SU-DHL-6 (cell line): ENCODE measurements at regions not wholly inside any gene's neighbourhood (a gene's known extent, or its start where the extent isn't known, plus 50 kb on each side); places are given as distances from the start of the nearest gene placed in this dataset.

ENCODE experiments used
- CTCF ChIP-seq: fragments of 200-600 bp; sonication (generic); IDR thresholded peaks from one replicate; pipeline ENCODE4 v1.5.1; 2017; ENCODE audit warnings: antibody characterized with exemption, mild to moderate bottlenecking, low read length, moderate library complexity; ENCODE audit not compliant: insufficient read depth, poor library complexity, severe bottlenecking
- EZH2phosphoT487 ChIP-seq: fragments of 200-600 bp; sonication (generic), shearing (Covaris generic); conservative IDR thresholded peaks from 2 replicates; pipeline ENCODE4 v1.6.1; 2018; ENCODE audit warnings: mild to moderate bottlenecking, antibody characterized with exemption, low read length, moderate library complexity, mixed read lengths

GRCh38 chr20:2203436-2203835, 92.4 kb upstream of the TGM3 start:
- TF ChIP-seq CTCF: no peak
- no peak for TF ChIP-seq EZH2phosphoT487
